H1 (cell line): ENCODE measurements at regions not wholly inside any gene's neighbourhood (a gene's known extent, or its start where the extent isn't known, plus 50 kb on each side); places are given as distances from the start of the nearest gene placed in this dataset.

ENCODE experiments used
- CHD2 ChIP-seq: IDR thresholded peaks from 2 replicates; pipeline ENCODE4 v1.6.1; 2012; ENCODE audit warnings: low read length, improper control_type of control experiment
- FOSL1 ChIP-seq: IDR thresholded peaks from 2 replicates; pipeline ENCODE4 v1.6.1; 2011; ENCODE audit warnings: mild to moderate bottlenecking, low read depth, low read length, moderate library complexity; ENCODE audit not compliant: insufficient read depth
- POU5F1 ChIP-seq: IDR thresholded peaks from 2 replicates; pipeline ENCODE4 v1.6.1; 2011; ENCODE audit warnings: low read depth, mild to moderate bottlenecking, low read length, moderate library complexity

DNA sequence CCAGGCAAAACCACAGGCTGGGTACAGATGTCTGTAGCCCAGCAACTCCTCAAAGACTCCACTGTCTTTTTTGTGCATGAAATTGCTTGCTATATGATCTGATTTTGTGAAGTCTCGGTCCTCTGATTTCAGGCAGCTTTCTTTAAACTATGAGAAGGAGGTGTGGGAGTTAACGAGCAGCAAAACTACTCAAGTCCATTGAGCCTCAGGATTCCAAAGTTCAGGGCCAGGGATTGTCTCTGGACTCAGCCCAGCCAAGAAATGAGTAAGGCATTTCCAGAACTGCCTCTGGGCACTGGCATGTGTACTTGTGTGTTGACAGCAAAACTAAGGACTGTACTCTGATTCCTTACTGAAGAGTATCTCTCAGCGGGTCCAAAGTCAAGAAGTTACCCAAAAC, 53.4 kb upstream of the GLIS3 start (continued):
- TF ChIP-seq FOSL1 (no peak), CHD2 (no peak), POU5F1 (no peak)
